Keratinocyte (primary cell): ENCODE measurements at regions not wholly inside any gene's neighbourhood (a gene's known extent, or its start where the extent isn't known, plus 50 kb on each side); places are given as distances from the start of the nearest gene placed in this dataset.

Experiments
- DNase-seq: peaks from one replicate; pipeline ENCODE4 v3.0.0-alpha.2; 2011; ENCODE audit warnings: low read depth, missing footprints, low spot score
- FAIRE-seq: peaks from 2 replicates; lab custom pipeline; 2011; peaks lifted over from hg19 to GRCh38; lab: Jason Lieb, UNC
- H2AFZ ChIP-seq: 2 replicates; pipeline ENCODE4 v1.6.0; 2012; ENCODE audit warnings: low read length, control low read depth, inconsistent platforms; ENCODE audit not compliant: control insufficient read depth
- H3K27ac ChIP-seq: 2 replicates; pipeline ENCODE4 v1.5.1; 2011; ENCODE audit warnings: low read length; ENCODE audit not compliant: control insufficient read depth, insufficient read depth
- H3K27me3 ChIP-seq: 3 replicates; pipeline ENCODE4 v1.6.0; 2011; ENCODE audit warnings: low read length; ENCODE audit not compliant: control insufficient read depth, insufficient read depth; ENCODE audit errors: extremely low read depth
- H3K36me3 ChIP-seq, 2 experiments: 2 replicates in 1 of 2; 3 replicates in 1 of 2; pipeline ENCODE4 v1.5.1; 2011; ENCODE audit warnings: low read length in 2 of 2, mild to moderate bottlenecking in 1 of 2; ENCODE audit not compliant: control insufficient read depth in 2 of 2, insufficient read depth in 2 of 2; ENCODE audit errors: extremely low read depth in 1 of 2
- H3K4me1 ChIP-seq: 3 replicates; pipeline ENCODE4 v1.5.1; 2011; ENCODE audit warnings: low read length; ENCODE audit not compliant: control insufficient read depth, insufficient read depth; ENCODE audit errors: extremely low read depth
- H3K4me2 ChIP-seq: 3 replicates; pipeline ENCODE4 v1.6.0; 2011; ENCODE audit warnings: low read depth, low read length; ENCODE audit not compliant: control insufficient read depth, insufficient read depth; ENCODE audit errors: extremely low read depth
- H3K4me3 ChIP-seq, 3 experiments: fragments of 200-600 bp in 1 of 3; sonication (generic) in 1 of 3; 2 replicates in 2 of 3; 3 replicates in 1 of 3; pipeline ENCODE4 v1.5.1; 2011 to 2016; ENCODE audit warnings: low read length in 3 of 3, mild to moderate bottlenecking in 3 of 3, control low read depth in 2 of 3, inconsistent platforms in 1 of 3, low read depth in 1 of 3, mixed read lengths in 1 of 3, mixed run types in 1 of 3, moderate library complexity in 1 of 3; ENCODE audit not compliant: control insufficient read depth in 2 of 3, insufficient read depth in 2 of 3; ENCODE audit errors: extremely low read depth in 1 of 3
- H3K79me2 ChIP-seq: 2 replicates; pipeline ENCODE4 v1.6.0; 2012; ENCODE audit warnings: low read length; ENCODE audit not compliant: control insufficient read depth, insufficient read depth
- H3K9ac ChIP-seq: 3 replicates; pipeline ENCODE4 v1.6.0; 2011; ENCODE audit warnings: low read length; ENCODE audit not compliant: control insufficient read depth, insufficient read depth; ENCODE audit errors: extremely low read depth
- H3K9me1 ChIP-seq: 3 replicates; pipeline ENCODE4 v1.6.0; 2011; ENCODE audit warnings: low read length; ENCODE audit not compliant: control insufficient read depth, insufficient read depth; ENCODE audit errors: extremely low read depth
- H3K9me3 ChIP-seq: 2 replicates; pipeline ENCODE4 v1.5.1; 2012; ENCODE audit warnings: low read depth, low read length; ENCODE audit not compliant: control insufficient read depth
- H4K20me1 ChIP-seq: 3 replicates; pipeline ENCODE4 v1.6.0; 2011; ENCODE audit warnings: low read length; ENCODE audit not compliant: control insufficient read depth, insufficient read depth; ENCODE audit errors: extremely low read depth
- EZH2 ChIP-seq: IDR thresholded peaks from one replicate; pipeline ENCODE4 v1.6.1; 2012; ENCODE audit warnings: inconsistent platforms, mild to moderate bottlenecking, low read length, moderate library complexity
- dilution Hi-C: fragments of 300-500 bp; cut with MboI; formaldehyde crosslinking; loops from one replicate; pipeline ENCODE4 v1.7.0; 2020; ENCODE audit warnings: low sequenced_read_pairs; ENCODE audit not compliant: extremely low pct_ligation_motif_present
- TF ChIP-seq, protein P1 (sequence below), 3 experiments: IDR thresholded peaks in 1 of 3; conservative IDR thresholded peaks in 1 of 3; optimal IDR thresholded peaks in 1 of 3; 2 replicates in 2 of 3; 3 replicates in 1 of 3; pipeline versions ENCODE3 to v1.5.1; 2011; ENCODE audit warnings: low read length in 3 of 3, mild to moderate bottlenecking in 3 of 3, moderate library complexity in 2 of 3, control low read depth in 1 of 3, inconsistent platforms in 1 of 3; ENCODE audit not compliant: insufficient read depth in 2 of 3; ENCODE audit errors: extremely low read depth in 1 of 3

DNA sequence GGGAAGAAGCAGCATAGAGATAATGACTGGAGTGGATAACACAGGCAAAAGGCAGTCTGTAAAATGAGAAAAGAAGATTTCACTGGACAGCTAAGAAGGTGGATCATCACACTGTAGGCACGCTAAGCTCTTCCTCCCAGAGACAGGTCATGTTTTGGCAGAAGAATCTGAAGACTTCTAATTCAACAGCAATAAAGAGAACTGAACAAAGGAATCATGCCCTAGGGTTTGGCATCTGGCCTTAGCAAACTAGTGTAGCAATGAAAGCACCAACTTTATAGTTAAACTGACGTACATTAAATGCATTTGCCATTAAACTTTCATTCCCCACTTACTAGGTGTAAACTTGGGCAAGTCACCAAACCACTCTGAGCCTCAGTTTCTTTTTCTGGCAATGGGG is 84.4 kb upstream of the SEM1 start:
- dilution Hi-C loops, result no loop called here
- no peak overlapping the region for H3K4me3 ChIP-seq
- H4K20me1 ChIP-seq, result no peaks in the 10 kb centered on the region
- no peak overlapping the region for H3K9ac ChIP-seq
- H3K27me3 ChIP-seq, result no peaks in the 10 kb centered on the region
- no peaks in the 10 kb centered on the region for H3K36me3 ChIP-seq
- no peaks in the 10 kb centered on the region for H3K9me1 ChIP-seq
- no peaks in the 10 kb centered on the region for H3K79me2 ChIP-seq
- DNase-seq (no peak), FAIRE-seq (peak; percentile 9)
- H3K4me1 ChIP-seq, result no peaks in the 10 kb centered on the region
- TF ChIP-seq, protein P1, sequence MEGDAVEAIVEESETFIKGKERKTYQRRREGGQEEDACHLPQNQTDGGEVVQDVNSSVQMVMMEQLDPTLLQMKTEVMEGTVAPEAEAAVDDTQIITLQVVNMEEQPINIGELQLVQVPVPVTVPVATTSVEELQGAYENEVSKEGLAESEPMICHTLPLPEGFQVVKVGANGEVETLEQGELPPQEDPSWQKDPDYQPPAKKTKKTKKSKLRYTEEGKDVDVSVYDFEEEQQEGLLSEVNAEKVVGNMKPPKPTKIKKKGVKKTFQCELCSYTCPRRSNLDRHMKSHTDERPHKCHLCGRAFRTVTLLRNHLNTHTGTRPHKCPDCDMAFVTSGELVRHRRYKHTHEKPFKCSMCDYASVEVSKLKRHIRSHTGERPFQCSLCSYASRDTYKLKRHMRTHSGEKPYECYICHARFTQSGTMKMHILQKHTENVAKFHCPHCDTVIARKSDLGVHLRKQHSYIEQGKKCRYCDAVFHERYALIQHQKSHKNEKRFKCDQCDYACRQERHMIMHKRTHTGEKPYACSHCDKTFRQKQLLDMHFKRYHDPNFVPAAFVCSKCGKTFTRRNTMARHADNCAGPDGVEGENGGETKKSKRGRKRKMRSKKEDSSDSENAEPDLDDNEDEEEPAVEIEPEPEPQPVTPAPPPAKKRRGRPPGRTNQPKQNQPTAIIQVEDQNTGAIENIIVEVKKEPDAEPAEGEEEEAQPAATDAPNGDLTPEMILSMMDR (optimal IDR thresholded peaks at IDR 0.05 in 1 of 3, IDR thresholded peaks at IDR 0.05 in 1 of 3, conservative IDR thresholded peaks at IDR 0.05 in 1 of 3; ENCODE audit: extremely low read depth in 1 of 3, insufficient read depth in 2 of 3, low read length in 3 of 3), result no peak
- TF ChIP-seq EZH2, result no peak
- no peaks in the 10 kb centered on the region for H3K9me3 ChIP-seq
- no peak overlapping the region for H2AFZ ChIP-seq
- no peak overlapping the region for H3K27ac ChIP-seq
- no peak overlapping the region for H3K4me2 ChIP-seq

DNA sequence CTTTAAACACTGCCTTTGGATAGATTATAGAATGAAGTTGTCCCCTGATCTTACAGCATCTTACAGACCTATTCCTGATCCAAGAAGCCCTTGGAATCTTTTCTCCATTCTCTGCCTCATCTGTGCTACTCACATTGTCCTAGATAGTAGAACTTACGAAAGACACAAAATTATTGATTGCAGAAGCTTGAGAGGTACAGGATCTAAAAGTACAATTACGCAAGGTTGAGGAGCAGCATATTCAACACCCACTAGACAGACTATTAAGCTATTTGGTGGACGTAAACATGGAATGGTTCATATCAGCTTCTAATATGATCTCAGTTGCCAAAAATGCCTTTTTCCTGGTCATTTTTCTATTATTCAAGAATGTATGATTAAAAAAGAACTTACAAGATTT is 90.5 kb upstream of the SEM1 start:
- Histone ChIP-seq H3K9ac (no peak overlapping the region), H3K36me3 (no peaks in the 10 kb centered on the region), H3K4me3 (no peak overlapping the region), H3K4me2 (no peak overlapping the region), H3K4me1 (no peaks in the 10 kb centered on the region), H3K27me3 (no peaks in the 10 kb centered on the region), H3K79me2 (no peaks in the 10 kb centered on the region), H2AFZ (no peak overlapping the region), H3K9me1 (no peaks in the 10 kb centered on the region), H4K20me1 (no peaks in the 10 kb centered on the region), H3K27ac (no peak overlapping the region), H3K9me3 (no peaks in the 10 kb centered on the region)
- FAIRE-seq, result no peak
- TF ChIP-seq, protein P1 (optimal IDR thresholded peaks at IDR 0.05 in 1 of 3, IDR thresholded peaks at IDR 0.05 in 1 of 3, conservative IDR thresholded peaks at IDR 0.05 in 1 of 3; ENCODE audit: extremely low read depth in 1 of 3, insufficient read depth in 2 of 3, low read length in 3 of 3), result no peak
- no peak for TF ChIP-seq EZH2
- no peak for DNase-seq
- dilution Hi-C loops, result no loop called here
